GM18507 (cell line): ENCODE measurements at regions not wholly inside any gene's neighbourhood (a gene's known extent, or its start where the extent isn't known, plus 50 kb on each side); places are given as distances from the start of the nearest gene placed in this dataset.

Experiments used
- DNase-seq: peaks from one replicate; pipeline ENCODE4 v3.0.0; 2011; ENCODE audit warnings: low read depth; ENCODE audit not compliant: insufficient read length; ENCODE audit errors: extremely low spot score
- FAIRE-seq: peaks from 2 replicates; lab custom pipeline; 2011; peaks lifted over from hg19 to GRCh38; lab: Jason Lieb, UNC

GRCh38 chr1:57672346-57673140 is 248.7 kb upstream of the DAB1 start:
- DNase-seq: no peak
- no peak for FAIRE-seq

GRCh38 chr1:57671750-57672149 is 247.9 kb upstream of the DAB1 start:
- FAIRE-seq: no peak
- no peak for DNase-seq

- FAIRE-seq (no peak), DNase-seq (no peak)
Measured at GRCh38 chr1:57659804-57660203, 235.9 kb upstream of the DAB1 start.

- no peak for FAIRE-seq
- no peak for DNase-seq
Measured at GRCh38 chr1:57655161-57655560, 231.3 kb upstream of the DAB1 start.

- DNase-seq (no peak), FAIRE-seq (no peak)
Measured at GRCh38 chr1:57644667-57645066, 220.8 kb upstream of the DAB1 start.

- no peak for FAIRE-seq
- no peak for DNase-seq
Measured at GRCh38 chr1:57638239-57638638, 214.4 kb upstream of the DAB1 start.

- no peak for FAIRE-seq
- no peak for DNase-seq
Measured at GRCh38 chr1:57637155-57637554, 213.3 kb upstream of the DAB1 start.

- DNase-seq (no peak), FAIRE-seq (no peak)
Measured at GRCh38 chr1:57633881-57634280, 210.0 kb upstream of the DAB1 start.

GRCh38 chr1:57633056-57633455 is 209.2 kb upstream of the DAB1 start:
- FAIRE-seq: no peak
- no peak for DNase-seq

GRCh38 chr1:57632401-57632800 is 208.5 kb upstream of the DAB1 start:
- FAIRE-seq (no peak), DNase-seq (no peak)

- FAIRE-seq (no peak), DNase-seq (no peak)
Measured at GRCh38 chr1:57627612-57628011, 203.8 kb upstream of the DAB1 start.

- DNase-seq: no peak
- no peak for FAIRE-seq
Measured at GRCh38 chr1:57623791-57624538, 200.1 kb upstream of the DAB1 start.

- no peak for DNase-seq
- FAIRE-seq: no peak
Measured at GRCh38 chr1:57623039-57623790, 199.4 kb upstream of the DAB1 start.

GRCh38 chr1:57621776-57622175 is 197.9 kb upstream of the DAB1 start:
- FAIRE-seq (no peak), DNase-seq (no peak)

- FAIRE-seq (no peak), DNase-seq (no peak)
Measured at GRCh38 chr1:57620605-57621004, 196.7 kb upstream of the DAB1 start.

GRCh38 chr1:57616921-57617320 is 193.1 kb upstream of the DAB1 start:
- no peak for FAIRE-seq

GRCh38 chr1:57615956-57616355 is 192.1 kb upstream of the DAB1 start:
- FAIRE-seq: no peak

More at GRCh38 chr1:57616921-57617320, 193.1 kb upstream of the DAB1 start:
- DNase-seq: no peak

GRCh38 chr1:57612833-57613232 is 189.0 kb upstream of the DAB1 start:
- no peak for FAIRE-seq
- no peak for DNase-seq

More at GRCh38 chr1:57615956-57616355, 192.1 kb upstream of the DAB1 start:
- no peak for DNase-seq

GRCh38 chr1:57605933-57606332 is 182.1 kb upstream of the DAB1 start:
- FAIRE-seq (no peak), DNase-seq (no peak)

- no peak for FAIRE-seq
- DNase-seq: no peak
Measured at GRCh38 chr1:57603696-57604095, 179.8 kb upstream of the DAB1 start.
